ENCODE measurements at regions not wholly inside any gene's neighbourhood (a gene's known extent, or its start where the extent isn't known, plus 50 kb on each side); places are given as distances from the start of the nearest gene placed in this dataset.

DNA sequence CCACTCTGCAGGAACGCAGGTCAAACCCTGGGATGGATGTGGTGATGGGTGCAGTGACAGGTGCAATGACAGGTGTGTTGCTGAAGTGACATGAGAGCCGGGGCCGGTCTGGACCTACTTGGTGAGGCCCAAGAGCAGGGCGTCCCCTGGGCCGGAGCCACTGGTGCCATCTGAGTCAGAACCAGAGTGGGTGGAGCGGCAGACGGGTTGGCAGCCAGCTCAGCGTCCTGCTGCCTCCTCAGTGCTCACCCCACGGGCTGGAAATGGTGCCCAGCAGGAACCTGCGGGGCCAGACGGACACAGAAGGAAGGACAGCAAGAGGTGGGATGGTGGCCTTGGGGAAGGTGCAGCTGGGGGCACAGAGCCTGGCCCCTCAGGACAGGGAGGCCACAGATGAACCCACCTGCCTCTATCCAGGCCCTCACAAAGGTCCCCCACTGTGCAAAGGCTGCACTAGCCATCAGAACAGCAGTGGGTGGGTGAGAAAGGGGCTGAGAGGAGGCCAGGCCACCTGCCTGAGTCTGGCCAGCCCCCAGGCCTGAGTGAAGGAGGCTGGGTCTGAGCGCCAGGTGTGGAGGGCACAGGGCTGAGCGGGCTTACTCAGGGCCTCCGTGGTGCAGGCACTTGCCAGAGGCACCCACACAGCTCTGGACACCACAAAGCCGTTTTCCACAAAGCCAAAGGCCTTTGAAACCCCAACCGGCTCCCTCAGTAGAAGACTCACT lies 129.0 kb upstream of the PPP2R2D start:
- peaks cover 14% of the 10 kb centered on the region for H3K9me3 Mint-ChIP-seq
- H3K36me3 Mint-ChIP-seq (ENCODE audit: low read depth), result no peaks in the 10 kb centered on the region
- no peak overlapping the region for H3K27ac Mint-ChIP-seq
- no peaks in the 10 kb centered on the region for H3K27me3 Mint-ChIP-seq (ENCODE audit: low read depth)
- H3K4me1 Mint-ChIP-seq (ENCODE audit: low read depth), result no peaks in the 10 kb centered on the region
- no peak overlapping the region for H3K4me3 Mint-ChIP-seq

DNA sequence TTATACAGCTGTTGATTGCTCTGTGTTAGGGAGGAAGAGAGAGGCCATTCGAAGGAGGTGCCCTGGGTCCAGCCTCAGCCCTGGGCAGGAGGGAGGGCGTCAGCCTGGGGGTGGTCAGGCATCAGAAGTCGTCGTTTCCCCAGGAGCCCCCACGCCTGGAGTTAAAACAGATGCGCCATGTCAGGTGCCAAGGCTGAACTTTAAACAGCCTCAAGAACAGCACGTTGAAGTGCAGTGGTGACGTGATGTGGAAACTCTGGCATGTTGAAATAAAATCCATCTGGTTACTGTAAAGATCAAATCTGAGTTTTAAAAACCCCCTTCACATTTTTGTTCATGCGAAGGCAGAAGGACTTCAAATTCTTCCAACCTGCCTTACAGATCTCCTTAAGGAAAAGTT lies 128.4 kb upstream of the PPP2R2D start:
- no peak overlapping the region for H3K27ac Mint-ChIP-seq
- no peaks in the 10 kb centered on the region for H3K27me3 Mint-ChIP-seq (ENCODE audit: low read depth)
- no peaks in the 10 kb centered on the region for H3K36me3 Mint-ChIP-seq (ENCODE audit: low read depth)
- H3K4me3 Mint-ChIP-seq, result no peak overlapping the region
- peaks cover 18% of the 10 kb centered on the region for H3K9me3 Mint-ChIP-seq
- H3K4me1 Mint-ChIP-seq (ENCODE audit: low read depth), result no peaks in the 10 kb centered on the region

DNA sequence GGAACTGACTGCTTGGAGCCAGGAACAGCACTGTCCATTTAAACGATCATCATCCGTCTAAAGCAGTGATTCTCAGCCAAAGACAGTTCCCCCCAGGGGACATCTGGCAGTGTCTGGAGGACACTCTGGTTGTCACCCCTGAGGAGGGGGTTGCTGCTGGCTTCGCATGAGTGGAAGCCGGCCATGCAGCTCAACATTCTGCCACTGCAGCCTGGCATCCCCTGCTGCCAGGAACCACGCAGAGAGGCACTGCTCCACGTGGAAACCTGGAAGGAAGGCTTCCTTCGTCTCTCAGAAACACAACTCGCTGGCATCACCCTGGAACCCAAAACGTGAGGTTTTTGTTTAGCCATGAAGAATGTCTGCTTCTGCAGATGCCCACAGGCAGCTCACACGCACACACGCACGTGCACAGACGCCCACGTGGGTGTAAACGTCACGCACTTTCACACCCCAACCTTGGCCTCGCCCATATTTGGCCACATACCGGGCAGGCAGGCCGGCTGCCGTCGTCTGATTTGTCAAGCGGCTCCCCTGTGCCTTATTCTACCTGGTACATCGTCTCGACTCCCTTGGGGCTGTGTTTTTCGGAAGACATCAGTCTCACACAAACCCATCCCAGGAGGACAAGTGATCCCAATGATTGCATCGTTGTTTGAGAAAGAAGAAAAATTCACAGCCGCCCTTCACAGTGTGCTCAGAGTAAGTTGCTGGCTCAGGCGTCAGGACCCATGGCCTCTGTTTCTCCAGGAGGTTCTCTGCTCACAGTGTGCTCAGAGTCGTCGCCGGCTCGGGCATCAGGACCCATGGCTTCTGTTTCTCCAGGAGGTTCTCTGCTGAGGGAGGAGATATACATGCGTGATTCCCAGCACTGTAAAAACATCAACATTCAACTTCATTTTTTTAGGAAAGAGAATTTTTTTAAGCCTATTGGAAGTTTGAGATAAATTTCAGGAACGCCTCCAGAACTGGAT lies 127.2 kb upstream of the PPP2R2D start:
- Mint-ChIP-seq H3K4me3 (no peak overlapping the region), H3K4me1 (ENCODE audit: low read depth) (no peaks in the 10 kb centered on the region), H3K27me3 (ENCODE audit: low read depth) (no peaks in the 10 kb centered on the region), H3K27ac (no peak overlapping the region), H3K9me3 (peaks cover 30% of the 10 kb centered on the region), H3K36me3 (ENCODE audit: low read depth) (no peaks in the 10 kb centered on the region)

DNA sequence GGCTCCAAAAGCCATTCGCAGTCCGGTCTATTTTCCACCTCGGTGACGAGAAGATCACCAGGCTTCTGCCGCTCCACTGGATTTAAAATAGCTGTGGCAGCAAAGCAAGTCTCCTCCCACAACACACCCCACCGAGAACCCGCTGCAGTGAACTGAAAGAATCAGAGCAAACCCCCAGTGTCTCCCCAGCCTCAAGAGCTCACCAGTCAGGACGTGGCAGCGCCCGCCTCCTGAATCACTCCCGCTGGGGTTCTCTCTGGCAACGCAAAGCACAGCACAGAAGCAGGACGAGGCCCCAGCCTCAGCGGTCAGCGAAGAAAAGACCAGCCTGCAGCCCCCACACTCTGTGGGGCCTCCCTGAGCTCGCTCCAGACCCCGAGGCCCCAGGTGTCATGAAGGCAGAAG lies 126.1 kb upstream of the PPP2R2D start:
- no peaks in the 10 kb centered on the region for H3K36me3 Mint-ChIP-seq (ENCODE audit: low read depth)
- no peaks in the 10 kb centered on the region for H3K27me3 Mint-ChIP-seq (ENCODE audit: low read depth)
- H3K27ac Mint-ChIP-seq, result no peak overlapping the region
- no peak overlapping the region for H3K4me3 Mint-ChIP-seq
- H3K9me3 Mint-ChIP-seq, result peaks cover 37% of the 10 kb centered on the region
- no peaks in the 10 kb centered on the region for H3K4me1 Mint-ChIP-seq (ENCODE audit: low read depth)

DNA sequence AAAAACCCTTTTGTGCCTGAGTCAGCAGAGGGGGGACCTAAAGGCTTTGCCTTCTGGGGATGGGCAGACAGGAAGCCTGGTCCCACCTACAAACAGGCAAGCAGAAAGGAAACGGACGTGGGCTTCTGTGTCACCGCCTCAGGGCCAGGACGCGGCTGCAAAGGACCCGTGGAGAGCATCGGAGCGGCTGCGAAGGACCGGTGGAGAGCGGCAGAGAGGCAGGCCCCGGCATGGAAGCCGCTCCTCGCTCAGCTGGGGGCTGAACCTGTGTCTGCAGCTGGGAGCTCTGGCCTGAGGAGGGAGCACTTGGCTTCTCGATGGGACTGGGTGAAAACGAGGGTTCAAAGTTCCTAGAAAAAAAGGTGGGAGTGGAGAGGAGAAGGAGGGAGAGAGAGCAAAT lies 125.4 kb upstream of the PPP2R2D start:
- Mint-ChIP-seq H3K4me1 (ENCODE audit: low read depth) (no peaks in the 10 kb centered on the region), H3K9me3 (peaks cover 43% of the 10 kb centered on the region), H3K27ac (no peak overlapping the region), H3K27me3 (ENCODE audit: low read depth) (no peaks in the 10 kb centered on the region), H3K36me3 (ENCODE audit: low read depth) (no peaks in the 10 kb centered on the region), H3K4me3 (no peak overlapping the region)

DNA sequence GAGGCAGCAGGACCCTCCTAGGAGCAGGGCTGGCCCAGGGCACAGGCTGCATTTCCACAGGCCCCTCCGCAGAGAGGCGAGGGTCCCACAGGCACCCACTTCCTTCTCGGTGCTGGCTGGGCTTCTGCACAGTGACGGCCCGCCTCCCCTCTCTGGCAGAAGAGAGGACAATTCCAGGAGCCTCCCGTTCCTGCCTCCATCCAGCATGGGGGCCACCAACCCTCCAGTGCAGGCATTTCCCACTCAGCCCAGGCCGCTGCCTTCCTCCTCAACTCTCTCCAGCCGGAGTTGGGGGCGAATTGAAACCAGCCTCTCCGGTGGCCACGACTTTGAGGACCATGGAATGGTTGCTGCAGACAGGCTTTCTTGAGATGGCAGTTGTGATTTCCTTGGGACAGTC lies 125.0 kb upstream of the PPP2R2D start:
- H3K36me3 Mint-ChIP-seq (ENCODE audit: low read depth), result no peaks in the 10 kb centered on the region
- no peaks in the 10 kb centered on the region for H3K27me3 Mint-ChIP-seq (ENCODE audit: low read depth)
- no peaks in the 10 kb centered on the region for H3K4me1 Mint-ChIP-seq (ENCODE audit: low read depth)
- no peak overlapping the region for H3K27ac Mint-ChIP-seq
- no peak overlapping the region for H3K4me3 Mint-ChIP-seq
- H3K9me3 Mint-ChIP-seq, result peaks cover 46% of the 10 kb centered on the region

DNA sequence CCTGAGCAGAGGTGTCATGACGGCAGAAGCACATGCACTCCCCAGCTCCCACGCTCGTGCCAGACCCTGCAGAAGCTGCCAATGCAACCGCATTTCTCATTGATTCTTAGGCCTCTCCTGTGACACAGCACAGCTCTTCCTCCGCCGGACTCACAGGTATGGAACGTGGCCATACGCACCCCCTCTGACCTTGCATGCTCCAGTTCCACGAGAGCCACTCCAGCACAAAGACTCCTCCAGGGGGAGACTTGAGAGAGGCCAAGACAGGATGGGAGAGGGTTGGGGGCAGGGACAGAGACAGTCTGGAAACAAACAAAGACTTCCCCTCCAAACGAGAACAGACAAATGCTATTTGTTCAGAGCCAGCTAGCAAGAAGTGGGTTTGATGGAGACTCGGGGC lies 124.3 kb upstream of the PPP2R2D start:
- Mint-ChIP-seq H3K27ac (no peak overlapping the region), H3K4me1 (ENCODE audit: low read depth) (no peaks in the 10 kb centered on the region), H3K27me3 (ENCODE audit: low read depth) (no peaks in the 10 kb centered on the region), H3K4me3 (no peak overlapping the region), H3K9me3 (peaks cover 46% of the 10 kb centered on the region), H3K36me3 (ENCODE audit: low read depth) (no peaks in the 10 kb centered on the region)

DNA sequence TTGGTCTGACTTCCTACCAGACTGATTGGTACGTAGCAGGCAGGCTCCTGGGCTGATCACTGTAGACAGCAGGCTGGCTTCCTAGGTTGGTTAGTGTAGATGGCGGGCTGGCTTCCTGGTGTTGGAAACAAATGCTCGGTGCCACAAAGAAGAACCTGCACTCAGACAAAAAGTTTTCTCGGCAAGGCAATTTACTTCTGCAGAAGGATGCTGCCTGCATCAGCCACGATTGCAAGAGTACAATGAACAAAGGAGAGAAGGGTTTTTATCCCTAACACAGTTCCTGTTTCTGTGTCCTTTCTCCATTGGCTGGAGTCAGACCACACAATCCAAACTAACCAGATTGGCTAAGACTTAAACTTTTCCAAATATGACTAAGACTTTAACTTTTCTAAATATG lies 123.6 kb upstream of the PPP2R2D start:
- Mint-ChIP-seq H3K27ac (no peak overlapping the region), H3K9me3 (peaks cover 46% of the 10 kb centered on the region)

DNA sequence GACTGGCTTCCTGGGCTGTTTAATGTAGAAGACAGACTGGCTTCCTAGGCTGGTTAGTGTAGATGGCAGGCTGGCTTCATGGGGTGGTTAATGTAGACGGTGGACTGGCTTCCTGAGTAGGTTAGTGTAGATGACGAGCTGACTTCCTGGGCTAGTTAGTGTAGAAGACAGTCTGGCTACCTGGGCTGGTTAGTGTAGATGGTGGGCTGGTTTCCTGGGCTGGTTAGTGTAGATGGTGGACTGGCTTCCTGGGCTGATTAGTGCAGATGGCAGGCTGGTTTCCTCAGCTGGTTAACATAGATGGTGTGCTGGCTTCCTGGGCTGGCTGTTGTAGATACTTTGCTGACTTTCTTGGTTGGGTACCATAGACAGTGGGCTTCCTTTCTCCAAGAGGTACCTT lies 122.9 kb upstream of the PPP2R2D start:
- Mint-ChIP-seq H3K4me1 (ENCODE audit: low read depth) (no peaks in the 10 kb centered on the region), H3K27me3 (ENCODE audit: low read depth) (no peaks in the 10 kb centered on the region), H3K4me3 (no peak overlapping the region), H3K36me3 (ENCODE audit: low read depth) (no peaks in the 10 kb centered on the region), H3K27ac (no peak overlapping the region), H3K9me3 (peaks cover 52% of the 10 kb centered on the region)

More for the DNA sequence above, 123.6 kb upstream of the PPP2R2D start:
- Mint-ChIP-seq H3K4me1 (ENCODE audit: low read depth) (no peaks in the 10 kb centered on the region), H3K27me3 (ENCODE audit: low read depth) (no peaks in the 10 kb centered on the region), H3K4me3 (no peak overlapping the region), H3K36me3 (ENCODE audit: low read depth) (no peaks in the 10 kb centered on the region)

DNA sequence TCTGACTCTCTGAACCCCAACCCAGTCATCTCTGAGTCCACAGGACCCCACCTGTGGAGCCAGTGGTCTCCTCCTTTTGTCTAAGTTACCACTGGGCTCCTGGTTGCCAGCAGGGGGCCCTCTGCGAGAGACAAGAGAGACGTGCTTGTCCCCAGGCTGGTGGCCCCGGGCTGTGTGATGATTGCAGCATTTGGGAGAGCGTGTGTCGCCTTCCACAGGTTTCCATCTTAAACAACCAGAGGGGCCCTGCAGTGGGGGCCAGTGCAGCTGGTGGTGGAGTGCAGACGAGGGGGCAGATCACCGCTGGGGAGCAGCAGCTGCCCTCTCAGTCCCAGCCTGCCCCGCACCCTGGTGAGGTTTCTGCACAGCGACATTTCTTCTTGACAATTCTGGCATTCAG lies 122.4 kb upstream of the PPP2R2D start:
- no peak overlapping the region for H3K27ac Mint-ChIP-seq
- no peak overlapping the region for H3K4me3 Mint-ChIP-seq
- no peaks in the 10 kb centered on the region for H3K27me3 Mint-ChIP-seq (ENCODE audit: low read depth)
- H3K9me3 Mint-ChIP-seq, result peaks cover 56% of the 10 kb centered on the region
- no peaks in the 10 kb centered on the region for H3K4me1 Mint-ChIP-seq (ENCODE audit: low read depth)
- H3K36me3 Mint-ChIP-seq (ENCODE audit: low read depth), result no peaks in the 10 kb centered on the region

DNA sequence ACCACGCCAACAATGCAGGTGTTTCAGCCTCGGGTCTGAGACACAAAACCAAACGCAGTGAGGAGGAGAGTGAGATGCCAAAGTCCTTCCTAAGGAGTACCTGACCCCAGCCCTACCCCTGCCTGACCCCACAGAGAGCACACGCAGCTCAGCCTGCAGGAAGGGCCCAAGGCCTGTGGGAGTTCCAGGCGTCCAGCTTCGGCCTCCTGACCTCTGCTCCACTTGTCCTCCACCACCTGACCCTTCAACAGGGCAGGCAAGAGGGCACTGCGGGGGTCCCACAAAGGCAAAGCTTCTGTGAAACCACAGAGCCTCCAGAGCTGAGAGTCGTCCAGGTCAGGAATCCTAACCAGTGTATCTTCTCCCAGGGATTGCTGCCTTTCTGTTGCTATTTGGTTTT lies 122.0 kb upstream of the PPP2R2D start:
- H3K36me3 Mint-ChIP-seq (ENCODE audit: low read depth), result no peaks in the 10 kb centered on the region
- no peaks in the 10 kb centered on the region for H3K4me1 Mint-ChIP-seq (ENCODE audit: low read depth)
- no peak overlapping the region for H3K4me3 Mint-ChIP-seq
- no peaks in the 10 kb centered on the region for H3K27me3 Mint-ChIP-seq (ENCODE audit: low read depth)
- no peak overlapping the region for H3K27ac Mint-ChIP-seq
- peaks cover 60% of the 10 kb centered on the region for H3K9me3 Mint-ChIP-seq

DNA sequence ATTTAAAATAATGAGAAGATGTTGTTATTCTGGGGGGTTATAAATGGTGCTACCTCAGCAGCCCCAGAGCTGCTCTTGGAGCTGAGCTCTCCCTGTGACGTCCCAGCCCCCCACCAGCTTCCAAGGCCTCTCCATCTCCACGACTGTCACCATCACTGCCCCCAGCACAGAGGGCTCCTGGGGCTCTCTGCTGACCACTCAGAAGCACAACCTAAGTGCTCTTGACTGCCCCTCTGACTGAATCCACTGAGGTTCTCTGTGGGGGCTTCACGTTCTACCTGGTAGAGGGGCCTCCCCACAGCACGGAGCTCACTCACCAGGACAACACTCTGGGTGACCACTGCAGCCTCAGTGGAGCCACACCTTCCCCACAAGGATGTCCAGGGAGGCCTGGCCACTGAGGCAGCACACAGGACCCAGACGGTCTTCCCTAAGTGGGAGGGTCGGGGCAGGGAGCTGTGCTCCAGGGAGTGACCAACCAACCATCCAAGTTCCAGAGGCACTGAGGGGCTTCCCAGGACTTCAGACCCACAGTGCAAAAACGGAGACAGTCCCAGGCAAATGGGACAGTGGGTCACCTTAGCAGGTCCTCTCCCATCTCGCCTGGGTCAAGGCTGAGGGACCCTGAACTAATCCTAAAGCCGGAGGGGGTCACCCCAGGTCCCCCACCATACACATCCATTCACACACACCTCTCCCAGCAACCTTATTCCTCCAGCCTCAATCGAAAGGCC lies 121.0 kb upstream of the PPP2R2D start:
- H3K9me3 Mint-ChIP-seq, result peaks cover 63% of the 10 kb centered on the region
- no peak overlapping the region for H3K4me3 Mint-ChIP-seq
- H3K4me1 Mint-ChIP-seq (ENCODE audit: low read depth), result no peaks in the 10 kb centered on the region
- H3K27me3 Mint-ChIP-seq (ENCODE audit: low read depth), result no peaks in the 10 kb centered on the region
- H3K36me3 Mint-ChIP-seq (ENCODE audit: low read depth), result no peaks in the 10 kb centered on the region
- H3K27ac Mint-ChIP-seq, result no peak overlapping the region

DNA sequence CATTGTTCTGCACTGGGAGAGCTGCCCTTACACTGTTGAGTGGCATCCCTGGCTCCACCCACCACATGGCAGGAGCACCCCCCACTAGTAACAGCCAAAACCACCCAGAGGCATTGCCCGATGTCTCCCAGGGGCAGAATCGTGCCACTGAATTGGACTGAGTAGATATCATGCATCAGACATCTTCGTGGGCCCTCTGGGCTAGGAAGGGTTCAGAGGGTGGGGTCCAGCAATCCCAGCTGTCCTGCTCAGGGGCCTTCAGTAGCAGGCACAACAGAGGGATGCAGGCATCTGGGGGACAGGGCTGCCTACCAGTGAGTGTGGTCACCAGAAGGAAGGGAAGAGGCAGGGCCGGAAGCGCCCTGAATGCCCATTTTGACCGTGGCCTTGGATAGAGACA lies 119.7 kb upstream of the PPP2R2D start:
- Mint-ChIP-seq H3K9me3 (peaks cover 56% of the 10 kb centered on the region), H3K27me3 (ENCODE audit: low read depth) (no peaks in the 10 kb centered on the region), H3K27ac (no peak overlapping the region), H3K4me3 (no peak overlapping the region), H3K4me1 (ENCODE audit: low read depth) (no peaks in the 10 kb centered on the region), H3K36me3 (ENCODE audit: low read depth) (no peaks in the 10 kb centered on the region)

DNA sequence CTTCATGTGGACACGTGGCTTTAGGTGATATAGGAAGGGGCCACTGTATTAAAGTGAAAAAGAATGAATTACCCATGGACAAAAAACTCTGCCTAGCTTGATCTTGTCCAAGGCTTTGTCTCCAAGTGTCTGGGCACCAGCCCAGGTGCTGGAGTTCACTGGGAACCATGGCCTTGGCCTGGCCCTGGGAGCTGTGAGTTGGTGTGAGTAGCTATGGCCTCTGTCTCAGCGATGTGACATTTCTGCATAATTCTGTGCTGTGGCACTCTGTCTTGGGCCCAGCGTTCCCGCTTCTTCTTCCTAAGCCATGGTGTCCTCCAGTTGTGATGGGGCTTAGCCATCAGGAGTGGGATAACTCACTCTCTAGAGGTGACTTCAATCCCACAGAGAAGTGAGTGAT lies 119.0 kb upstream of the PPP2R2D start:
- Mint-ChIP-seq H3K4me3 (no peak overlapping the region), H3K4me1 (ENCODE audit: low read depth) (no peaks in the 10 kb centered on the region), H3K9me3 (peaks cover 49% of the 10 kb centered on the region), H3K27me3 (ENCODE audit: low read depth) (no peaks in the 10 kb centered on the region), H3K27ac (no peak overlapping the region), H3K36me3 (ENCODE audit: low read depth) (no peaks in the 10 kb centered on the region)
